ENCODE measurements at regions not wholly inside any gene's neighbourhood (a gene's known extent, or its start where the extent isn't known, plus 50 kb on each side); places are given as distances from the start of the nearest gene placed in this dataset.

- no peak overlapping the region for H3K27ac ChIP-seq (ENCODE audit: low read depth in 2 of 2, low read length in 1 of 2)
- H3K4me1 ChIP-seq (ENCODE audit: control insufficient read depth in 2 of 2, insufficient read depth in 2 of 2, low read length in 1 of 2): no peaks in the 10 kb centered on the region
- peaks cover 0 to 3% of the 10 kb centered on the region in 2 donors for H3K27me3 ChIP-seq (ENCODE audit: control insufficient read depth in 1 of 2, insufficient read depth in 2 of 2, low read length in 2 of 2)
- 52% methylated on average over 2 of the region's 2 CpGs for WGBS, 2 donors
- no peaks in the 10 kb centered on the region for H3K36me3 ChIP-seq (ENCODE audit: control insufficient read depth in 2 of 2, insufficient read depth in 2 of 2, low read length in 1 of 2)
- H3K9me3 ChIP-seq (ENCODE audit: control insufficient read depth in 2 of 2, insufficient read depth in 1 of 2, low read depth in 1 of 2, low read length in 1 of 2): peaks cover 0 to 2% of the 10 kb centered on the region in 2 donors
- H3K4me3 ChIP-seq (ENCODE audit: low read depth in 1 of 2, low read length in 2 of 2): no peak overlapping the region
These were observed 134.9 kb upstream of the GRIK3 start for GRCh38 chr1:37169241-37169640.

DNA sequence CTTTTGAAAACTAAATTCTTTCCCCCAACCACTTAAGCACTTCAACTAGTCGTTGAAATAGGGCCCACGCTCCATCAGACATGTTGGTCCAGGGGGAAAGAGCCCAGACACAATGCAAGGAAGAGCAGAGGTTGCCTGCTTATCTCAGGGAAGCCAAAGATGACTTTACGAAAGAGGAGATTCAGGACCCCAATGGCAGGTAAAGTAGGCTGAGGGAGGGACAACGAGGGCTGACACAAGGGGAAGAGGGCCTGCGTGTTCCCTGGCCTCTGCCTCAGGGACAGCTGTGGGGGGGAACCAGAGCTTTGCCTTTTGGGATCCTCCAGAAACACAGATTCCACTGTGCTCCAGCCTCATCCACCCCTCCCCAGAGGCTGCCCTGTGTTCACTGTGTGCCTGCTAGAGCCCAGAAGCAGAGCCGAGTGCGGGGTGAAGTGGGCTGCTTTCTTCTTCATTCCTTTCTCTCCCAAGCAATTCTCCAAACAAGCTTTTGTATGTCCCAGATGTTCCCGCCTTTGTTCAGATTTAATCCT, 135.5 kb upstream of the GRIK3 start:
- Histone ChIP-seq H3K4me1 (ENCODE audit: control insufficient read depth in 2 of 2, insufficient read depth in 2 of 2, low read length in 1 of 2) (no peaks in the 10 kb centered on the region), H3K36me3 (ENCODE audit: control insufficient read depth in 2 of 2, insufficient read depth in 2 of 2, low read length in 1 of 2) (no peaks in the 10 kb centered on the region), H3K27me3 (ENCODE audit: control insufficient read depth in 1 of 2, insufficient read depth in 2 of 2, low read length in 2 of 2) (peaks cover 0 to 3% of the 10 kb centered on the region in 2 donors), H3K4me3 (ENCODE audit: low read depth in 1 of 2, low read length in 2 of 2) (no peak overlapping the region), H3K27ac (ENCODE audit: low read depth in 2 of 2, low read length in 1 of 2) (no peak overlapping the region), H3K9me3 (ENCODE audit: control insufficient read depth in 2 of 2, insufficient read depth in 1 of 2, low read depth in 1 of 2, low read length in 1 of 2) (peaks cover 0 to 2% of the 10 kb centered on the region in 2 donors)
- WGBS, 2 donors: 74 to 77% methylated on average over 8 of the region's 8 CpGs

DNA sequence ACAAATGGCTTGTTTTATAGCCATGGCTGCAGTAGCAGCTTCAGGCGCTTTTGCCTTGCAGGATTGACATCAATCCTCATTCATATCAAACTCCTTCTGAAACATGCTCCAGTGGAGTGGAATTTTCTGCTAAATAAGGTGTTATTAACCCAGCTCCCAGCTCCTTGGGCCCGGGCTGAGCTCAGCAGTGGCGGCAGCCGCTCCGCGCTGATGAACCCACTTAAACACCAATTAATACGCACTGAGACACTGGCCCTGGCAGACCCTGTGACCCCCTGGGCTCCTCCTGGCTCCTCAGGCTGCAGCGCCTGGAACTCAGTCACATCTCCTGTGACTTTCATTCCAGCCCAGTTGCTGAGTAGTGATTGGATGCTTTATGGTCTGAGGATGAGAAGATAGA, 137.4 kb upstream of the GRIK3 start:
- no peak overlapping the region for H3K4me3 ChIP-seq (ENCODE audit: low read depth in 1 of 2, low read length in 2 of 2)
- H3K27me3 ChIP-seq (ENCODE audit: control insufficient read depth in 1 of 2, insufficient read depth in 2 of 2, low read length in 2 of 2): peaks cover 0 to 3% of the 10 kb centered on the region in 2 donors
- no peaks in the 10 kb centered on the region for H3K36me3 ChIP-seq (ENCODE audit: control insufficient read depth in 2 of 2, insufficient read depth in 2 of 2, low read length in 1 of 2)
- H3K27ac ChIP-seq (ENCODE audit: low read depth in 2 of 2, low read length in 1 of 2): no peak overlapping the region
- H3K9me3 ChIP-seq (ENCODE audit: control insufficient read depth in 2 of 2, insufficient read depth in 1 of 2, low read depth in 1 of 2, low read length in 1 of 2): peaks cover 0 to 2% of the 10 kb centered on the region in 2 donors
- no peaks in the 10 kb centered on the region for H3K4me1 ChIP-seq (ENCODE audit: control insufficient read depth in 2 of 2, insufficient read depth in 2 of 2, low read length in 1 of 2)
- 78 to 80% methylated on average over 8 of the region's 8 CpGs for WGBS, 2 donors

DNA sequence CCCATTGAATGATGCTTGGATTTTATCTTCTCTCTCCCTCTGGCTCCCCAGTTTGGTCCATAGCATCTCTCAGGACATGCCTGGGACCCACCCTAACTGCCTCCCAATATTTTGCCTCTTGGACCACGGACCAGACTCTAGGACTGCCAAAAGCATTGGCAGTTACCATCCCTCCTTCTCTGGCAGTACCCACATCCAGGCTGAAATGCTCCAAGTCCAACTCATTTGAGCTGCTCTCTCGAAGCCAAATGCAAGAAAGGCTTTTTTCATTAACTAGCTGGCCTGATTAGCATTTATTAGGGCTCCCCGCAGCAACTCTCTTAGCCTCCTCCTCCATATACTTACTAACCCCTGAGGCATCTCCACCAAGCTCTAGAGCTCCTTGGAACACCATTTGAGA, 140.0 kb upstream of the GRIK3 start:
- Histone ChIP-seq H3K4me3 (ENCODE audit: low read depth in 1 of 2, low read length in 2 of 2) (no peak overlapping the region), H3K27me3 (ENCODE audit: control insufficient read depth in 1 of 2, insufficient read depth in 2 of 2, low read length in 2 of 2) (peaks cover 0 to 6% of the 10 kb centered on the region in 2 donors), H3K4me1 (ENCODE audit: control insufficient read depth in 2 of 2, insufficient read depth in 2 of 2, low read length in 1 of 2) (no peaks in the 10 kb centered on the region), H3K27ac (ENCODE audit: low read depth in 2 of 2, low read length in 1 of 2) (no peak overlapping the region), H3K36me3 (ENCODE audit: control insufficient read depth in 2 of 2, insufficient read depth in 2 of 2, low read length in 1 of 2) (no peaks in the 10 kb centered on the region), H3K9me3 (ENCODE audit: control insufficient read depth in 2 of 2, insufficient read depth in 1 of 2, low read depth in 1 of 2, low read length in 1 of 2) (no peaks in the 10 kb centered on the region)
- 53 to 62% methylated on average over 3 of the region's 3 CpGs for WGBS, 2 donors

DNA sequence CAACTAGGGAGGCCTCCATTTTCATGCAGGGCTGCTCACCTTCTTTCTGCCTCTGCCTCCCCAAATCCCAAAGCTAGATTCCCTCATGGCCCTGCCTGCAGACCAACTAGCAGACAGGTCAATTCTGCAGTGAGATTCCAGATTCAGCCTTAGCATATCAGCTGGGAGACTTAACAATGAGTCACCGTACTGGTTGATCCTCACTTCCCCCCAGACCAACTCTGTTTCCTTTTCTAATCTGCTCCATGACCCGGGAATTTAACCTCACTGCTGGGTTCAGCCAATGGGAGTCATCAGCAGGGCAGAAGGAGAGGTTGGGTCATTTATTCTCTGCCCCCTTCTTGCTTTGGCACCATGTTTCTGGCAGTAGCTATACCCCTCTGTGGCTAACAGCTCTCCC, 140.6 kb upstream of the GRIK3 start:
- H3K4me1 ChIP-seq (ENCODE audit: control insufficient read depth in 2 of 2, insufficient read depth in 2 of 2, low read length in 1 of 2): no peaks in the 10 kb centered on the region
- peaks cover 0 to 6% of the 10 kb centered on the region in 2 donors for H3K27me3 ChIP-seq (ENCODE audit: control insufficient read depth in 1 of 2, insufficient read depth in 2 of 2, low read length in 2 of 2)
- H3K27ac ChIP-seq (ENCODE audit: low read depth in 2 of 2, low read length in 1 of 2): no peak overlapping the region
- H3K9me3 ChIP-seq (ENCODE audit: control insufficient read depth in 2 of 2, insufficient read depth in 1 of 2, low read depth in 1 of 2, low read length in 1 of 2): no peaks in the 10 kb centered on the region
- WGBS, 2 donors: 26 to 33% methylated on average over 2 of the region's 2 CpGs
- H3K36me3 ChIP-seq (ENCODE audit: control insufficient read depth in 2 of 2, insufficient read depth in 2 of 2, low read length in 1 of 2): no peaks in the 10 kb centered on the region
- H3K4me3 ChIP-seq (ENCODE audit: low read depth in 1 of 2, low read length in 2 of 2): no peak overlapping the region

GRCh38 chr1:37175666-37176215, 141.4 kb upstream of the GRIK3 start:
- Histone ChIP-seq H3K4me3 (ENCODE audit: low read depth in 1 of 2, low read length in 2 of 2) (no peak overlapping the region), H3K9me3 (ENCODE audit: control insufficient read depth in 2 of 2, insufficient read depth in 1 of 2, low read depth in 1 of 2, low read length in 1 of 2) (no peaks in the 10 kb centered on the region), H3K36me3 (ENCODE audit: control insufficient read depth in 2 of 2, insufficient read depth in 2 of 2, low read length in 1 of 2) (no peaks in the 10 kb centered on the region), H3K4me1 (ENCODE audit: control insufficient read depth in 2 of 2, insufficient read depth in 2 of 2, low read length in 1 of 2) (no peaks in the 10 kb centered on the region), H3K27ac (ENCODE audit: low read depth in 2 of 2, low read length in 1 of 2) (no peak overlapping the region), H3K27me3 (ENCODE audit: control insufficient read depth in 1 of 2, insufficient read depth in 2 of 2, low read length in 2 of 2) (peaks cover 0 to 6% of the 10 kb centered on the region in 2 donors)

GRCh38 chr1:37176269-37176668, 142.0 kb upstream of the GRIK3 start:
- no peaks in the 10 kb centered on the region for H3K9me3 ChIP-seq (ENCODE audit: control insufficient read depth in 2 of 2, insufficient read depth in 1 of 2, low read depth in 1 of 2, low read length in 1 of 2)
- WGBS, 2 donors: 65 to 69% methylated on average over 1 of the region's 1 CpG

DNA sequence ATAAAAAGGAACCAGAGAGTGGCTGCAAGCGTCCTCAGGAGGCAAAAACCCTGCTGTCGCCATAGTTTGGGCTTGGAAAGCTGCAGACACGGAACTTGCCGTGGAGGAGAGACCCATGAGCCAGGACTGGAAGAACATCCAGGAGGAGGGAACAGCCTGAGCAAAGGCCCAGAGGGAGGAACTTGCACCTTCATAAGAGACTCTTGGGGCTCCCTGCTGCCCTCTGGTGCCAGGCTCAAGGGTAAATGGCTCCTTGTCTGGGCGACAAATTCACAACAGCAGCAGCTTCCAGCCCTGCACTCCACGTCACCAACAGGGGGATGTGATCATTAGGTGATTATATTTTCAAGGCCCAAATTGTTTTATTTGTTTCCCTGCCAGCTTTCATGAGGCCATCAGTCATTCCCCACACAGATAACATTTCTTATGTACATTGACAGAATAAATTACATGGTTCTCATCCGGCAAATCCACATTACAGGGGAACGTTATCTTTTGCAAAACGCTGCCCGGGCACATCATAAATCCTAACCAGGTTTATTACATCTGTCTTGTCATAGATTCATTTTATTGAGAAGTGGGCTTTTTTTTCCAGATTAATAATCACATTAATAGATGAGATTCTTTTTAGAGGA, 143.0 kb upstream of the GRIK3 start:
- Histone ChIP-seq H3K4me1 (ENCODE audit: control insufficient read depth in 2 of 2, insufficient read depth in 2 of 2, low read length in 1 of 2) (no peaks in the 10 kb centered on the region), H3K27me3 (ENCODE audit: control insufficient read depth in 1 of 2, insufficient read depth in 2 of 2, low read length in 2 of 2) (peaks cover 0 to 6% of the 10 kb centered on the region in 2 donors), H3K9me3 (ENCODE audit: control insufficient read depth in 2 of 2, insufficient read depth in 1 of 2, low read depth in 1 of 2, low read length in 1 of 2) (peaks cover 2 to 3% of the 10 kb centered on the region in 2 donors), H3K4me3 (ENCODE audit: low read depth in 1 of 2, low read length in 2 of 2) (no peak overlapping the region), H3K36me3 (ENCODE audit: control insufficient read depth in 2 of 2, insufficient read depth in 2 of 2, low read length in 1 of 2) (no peaks in the 10 kb centered on the region), H3K27ac (ENCODE audit: low read depth in 2 of 2, low read length in 1 of 2) (no peak overlapping the region)
- 69 to 71% methylated on average over 10 of the region's 10 CpGs for WGBS, 2 donors

More at GRCh38 chr1:37176269-37176668, 142.0 kb upstream of the GRIK3 start:
- H3K27me3 ChIP-seq (ENCODE audit: control insufficient read depth in 1 of 2, insufficient read depth in 2 of 2, low read length in 2 of 2): peaks cover 0 to 6% of the 10 kb centered on the region in 2 donors
- H3K4me3 ChIP-seq (ENCODE audit: low read depth in 1 of 2, low read length in 2 of 2): no peak overlapping the region
- no peaks in the 10 kb centered on the region for H3K4me1 ChIP-seq (ENCODE audit: control insufficient read depth in 2 of 2, insufficient read depth in 2 of 2, low read length in 1 of 2)
- H3K27ac ChIP-seq (ENCODE audit: low read depth in 2 of 2, low read length in 1 of 2): no peak overlapping the region
- no peaks in the 10 kb centered on the region for H3K36me3 ChIP-seq (ENCODE audit: control insufficient read depth in 2 of 2, insufficient read depth in 2 of 2, low read length in 1 of 2)

GRCh38 chr1:37181425-37181824, 147.1 kb upstream of the GRIK3 start:
- Histone ChIP-seq H3K4me3 (ENCODE audit: low read depth in 1 of 2, low read length in 2 of 2) (no peak overlapping the region), H3K9me3 (ENCODE audit: control insufficient read depth in 2 of 2, insufficient read depth in 1 of 2, low read depth in 1 of 2, low read length in 1 of 2) (peaks cover 2 to 3% of the 10 kb centered on the region in 2 donors), H3K27ac (ENCODE audit: low read depth in 2 of 2, low read length in 1 of 2) (no peak overlapping the region), H3K36me3 (ENCODE audit: control insufficient read depth in 2 of 2, insufficient read depth in 2 of 2, low read length in 1 of 2) (no peaks in the 10 kb centered on the region), H3K4me1 (ENCODE audit: control insufficient read depth in 2 of 2, insufficient read depth in 2 of 2, low read length in 1 of 2) (no peaks in the 10 kb centered on the region), H3K27me3 (ENCODE audit: control insufficient read depth in 1 of 2, insufficient read depth in 2 of 2, low read length in 2 of 2) (peaks cover 0 to 4% of the 10 kb centered on the region in 2 donors)
- WGBS, 2 donors: 48 to 52% methylated on average over 5 of the region's 5 CpGs

DNA sequence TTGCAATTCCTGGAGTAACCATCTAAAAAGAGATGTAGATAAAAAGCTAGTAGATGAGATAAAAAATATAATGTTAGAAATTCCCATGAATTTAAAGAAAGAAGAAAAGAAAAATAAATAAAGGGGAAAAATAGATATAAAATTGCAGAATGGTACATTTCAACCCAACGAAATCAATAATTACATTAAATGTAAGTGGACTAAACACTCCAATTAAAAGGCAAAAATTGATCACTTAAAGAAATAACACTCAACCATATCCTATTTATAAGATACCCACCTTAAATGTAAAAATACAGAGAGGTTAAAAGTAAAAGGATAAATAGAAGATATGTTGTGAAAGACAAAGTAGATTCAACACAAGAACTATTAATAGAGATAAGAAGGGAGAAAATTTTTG, 150.5 kb upstream of the GRIK3 start:
- H3K27ac ChIP-seq (ENCODE audit: low read depth in 2 of 2, low read length in 1 of 2): no peak overlapping the region
- WGBS, 2 donors: 54 to 59% methylated on average over 1 of the region's 1 CpG
- H3K4me3 ChIP-seq (ENCODE audit: low read depth in 1 of 2, low read length in 2 of 2): no peak overlapping the region
- H3K36me3 ChIP-seq (ENCODE audit: control insufficient read depth in 2 of 2, insufficient read depth in 2 of 2, low read length in 1 of 2): no peaks in the 10 kb centered on the region
- no peaks in the 10 kb centered on the region for H3K27me3 ChIP-seq (ENCODE audit: control insufficient read depth in 1 of 2, insufficient read depth in 2 of 2, low read length in 2 of 2)
- H3K4me1 ChIP-seq (ENCODE audit: control insufficient read depth in 2 of 2, insufficient read depth in 2 of 2, low read length in 1 of 2): no peaks in the 10 kb centered on the region
- peaks cover 2 to 3% of the 10 kb centered on the region in 2 donors for H3K9me3 ChIP-seq (ENCODE audit: control insufficient read depth in 2 of 2, insufficient read depth in 1 of 2, low read depth in 1 of 2, low read length in 1 of 2)

Data from esophagus (tissue), 2 donors.